Psoas muscle (tissue), 7 donors: ENCODE measurements at regions not wholly inside any gene's neighbourhood (a gene's known extent, or its start where the extent isn't known, plus 50 kb on each side); places are given as distances from the start of the nearest gene placed in this dataset.
"Not testable (repeated sequence)": the region's sequence is repeated elsewhere in the genome, so short reads cannot be mapped to it uniquely, and the experiment has no call there.

ENCODE experiments used
- ATAC-seq, 4 donors: fragments of 200-7000 bp; cut with Tn5 transposase; one replicate each; pipeline ENCODE4 v1.9.1; 2020; ENCODE audit warnings: moderate library complexity in 3 of 4, mild to moderate bottlenecking in 2 of 4
- DNase-seq, 2 donors: peaks; one replicate each; pipeline ENCODE4 v3.0.0-alpha.2; 2020
- H3K27ac ChIP-seq: fragments of 200-600 bp; one replicate; pipeline ENCODE4 v1.8.0; 2022
- H3K27me3 ChIP-seq, 3 donors: fragments of 200-600 bp in 1 of 3; one replicate each; pipeline versions ENCODE4 v1.6.1 to v1.8.0; 2013 to 2022; ENCODE audit warnings: low read length in 2 of 3, mild to moderate bottlenecking in 2 of 3, moderate library complexity in 1 of 3; ENCODE audit not compliant: insufficient read depth in 3 of 3
- H3K36me3 ChIP-seq, 2 donors: fragments of 200-600 bp in 1 of 2; one replicate each; pipeline versions ENCODE4 v1.6.1 to v1.8.0; 2013 to 2022; ENCODE audit warnings: low read depth in 1 of 2, mild to moderate bottlenecking in 1 of 2, moderate library complexity in 1 of 2; ENCODE audit not compliant: insufficient read depth in 1 of 2
- H3K4me1 ChIP-seq: fragments of 200-600 bp; one replicate; pipeline ENCODE4 v1.8.0; 2022
- H3K4me3 ChIP-seq: fragments of 200-600 bp; one replicate; pipeline ENCODE4 v1.8.0; 2022; ENCODE audit warnings: mild to moderate bottlenecking
- H3K9me3 ChIP-seq: fragments of 200-600 bp; one replicate; pipeline ENCODE4 v1.8.0; 2022
- CTCF ChIP-seq: fragments of 200-600 bp; IDR thresholded peaks from one replicate; pipeline ENCODE4 v1.8.0; 2022; ENCODE audit warnings: antibody characterized with exemption
- WGBS, 3 donors: extraction: QIAGEN DNeasy Blood & Tissue Kit; methylation state at CpG; one replicate each; pipeline versions ENCODE4 v1.1.6 to v1.1.7; 2013; 5-methylcytosine and 5-hydroxymethylcytosine counted together
- intact Hi-C, 2 donors: fragments of 100-400 bp; cut with DNase I; formaldehyde crosslinking; loops; one replicate each; pipeline versions ENCODE4 v1.11.0 to v1.14.2; 2022
- donor health status: healthy with polysubstance abuse.
- donor health status: DM: no; HTN: no; CAD: no; lungs with moderate emphysema.
- donor health status: Bipolar disorder and iron deficiency.
- donor health status: healthy.
- donor health status: DM: yes; HTN: yes; CAD: no.
- donor health status: DM: no; HTN: no; CAD: no.
- donor health status: DM: yes; HTN: yes; CAD: no.

DNA sequence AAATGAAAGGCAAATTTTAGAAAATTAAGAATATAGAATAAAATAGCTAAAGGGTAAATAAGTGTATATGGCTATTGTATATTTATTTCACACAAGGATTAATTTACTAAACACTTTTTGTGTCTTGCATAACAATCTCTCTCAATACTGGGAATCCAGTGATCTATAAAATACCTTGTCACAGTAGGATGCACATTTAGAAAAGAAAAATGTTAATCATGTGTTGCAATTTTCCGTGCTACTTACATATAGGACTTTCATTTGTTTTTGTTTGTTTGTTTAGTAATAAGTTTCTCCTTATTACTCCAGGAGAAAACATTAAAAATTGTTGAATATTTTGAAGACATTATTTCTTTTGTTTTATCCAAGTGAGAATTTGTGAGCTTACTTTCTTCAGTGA is 1533.3 kb downstream of the SLITRK5 start:
- Histone ChIP-seq H3K27me3 (no peaks in the 10 kb centered on the region), H3K4me3 (no peak overlapping the region), H3K9me3 (no peaks in the 10 kb centered on the region), H3K27ac (no peak overlapping the region), H3K4me1 (no peaks in the 10 kb centered on the region), H3K36me3 (no peaks in the 10 kb centered on the region)
- DNase-seq (no peak), ATAC-seq (no peak)
- 79 to 91% (median 82%) methylated on average over 1 of the region's 1 CpG for WGBS, 3 donors
- intact Hi-C loops = no loop called here
- no peak for TF ChIP-seq CTCF

DNA sequence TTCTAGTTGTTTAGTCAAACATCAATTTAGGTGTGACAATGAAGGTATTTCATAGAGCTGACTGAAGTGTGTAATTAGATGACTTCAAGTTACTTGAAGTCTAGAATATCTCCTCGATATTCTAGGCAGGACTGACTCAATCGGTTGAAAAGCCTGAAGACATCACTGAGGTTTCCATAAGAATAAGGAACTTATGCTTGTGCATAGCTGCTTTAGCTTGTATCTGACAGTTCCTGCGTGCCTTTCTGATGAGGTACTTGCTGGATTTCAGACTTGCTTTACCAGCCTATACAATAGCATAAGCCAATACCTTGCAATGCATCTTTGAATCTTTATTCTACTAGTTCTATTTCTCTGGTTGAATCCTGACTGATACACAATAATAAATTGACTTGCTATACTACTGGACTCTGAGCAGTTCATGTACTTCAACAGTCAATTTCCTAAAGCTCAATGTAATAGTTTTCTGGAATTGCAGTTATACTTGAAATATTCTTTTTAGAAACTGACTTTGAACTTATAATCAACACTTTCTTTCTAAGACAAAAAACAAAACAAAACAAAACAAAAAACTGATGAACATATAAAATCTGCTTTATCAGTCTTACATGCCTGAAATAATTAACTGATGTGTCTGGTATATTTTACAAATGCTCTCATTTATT is 1534.8 kb downstream of the SLITRK5 start:
- no peak for TF ChIP-seq CTCF
- ATAC-seq = no peak
- no peaks in the 10 kb centered on the region for H3K9me3 ChIP-seq
- intact Hi-C loops = no loop called here
- no peak for DNase-seq
- H3K4me3 ChIP-seq = no peak overlapping the region
- no peaks in the 10 kb centered on the region for H3K36me3 ChIP-seq
- 51 to 60% (median 52%) methylated on average over 3 of the region's 3 CpGs for WGBS, 3 donors
- H3K27me3 ChIP-seq = no peaks in the 10 kb centered on the region
- no peaks in the 10 kb centered on the region for H3K4me1 ChIP-seq
- no peak overlapping the region for H3K27ac ChIP-seq

- no peak for DNase-seq
- ATAC-seq = no peak
- H3K27ac ChIP-seq = no peak overlapping the region
- no peaks in the 10 kb centered on the region for H3K9me3 ChIP-seq
- intact Hi-C loops = no loop called here
- H3K4me1 ChIP-seq = no peaks in the 10 kb centered on the region
- WGBS, 3 donors = 90 to 95% (median 92%) methylated on average over 1 of the region's 1 CpG
- H3K4me3 ChIP-seq = no peak overlapping the region
- H3K27me3 ChIP-seq = no peaks in the 10 kb centered on the region
- no peaks in the 10 kb centered on the region for H3K36me3 ChIP-seq
- no peak for TF ChIP-seq CTCF
These were observed 1541.0 kb downstream of the SLITRK5 start for GRCh38 chr13:89212186-89212585.

DNA sequence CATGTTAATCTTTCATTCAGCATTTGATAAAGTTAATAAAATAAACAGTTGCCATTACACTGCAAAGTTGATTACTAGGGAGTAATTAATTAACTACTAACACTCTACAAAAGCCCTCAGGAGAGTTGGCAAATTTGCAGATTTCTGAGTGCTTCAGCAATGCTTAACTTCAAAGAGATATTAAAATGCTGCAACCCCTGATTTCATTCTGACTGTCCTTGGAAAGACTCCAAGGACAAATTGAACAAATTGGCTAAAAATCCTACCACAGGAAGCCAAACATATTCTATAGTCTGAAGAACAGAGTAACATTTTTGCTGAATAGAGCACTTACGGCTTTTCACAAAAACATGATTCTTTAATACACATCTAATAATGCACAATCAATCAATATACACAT is 1543.0 kb downstream of the SLITRK5 start:
- H3K4me3 ChIP-seq = no peak overlapping the region
- intact Hi-C loops = no loop called here
- no peak for TF ChIP-seq CTCF
- no peak for DNase-seq
- no peak for ATAC-seq
- no peak overlapping the region for H3K27ac ChIP-seq
- no peaks in the 10 kb centered on the region for H3K4me1 ChIP-seq
- H3K9me3 ChIP-seq = no peaks in the 10 kb centered on the region
- H3K27me3 ChIP-seq = no peaks in the 10 kb centered on the region
- 66 to 74% (median 74%) methylated on average over 1 of the region's 1 CpG for WGBS, 3 donors
- H3K36me3 ChIP-seq = no peaks in the 10 kb centered on the region

DNA sequence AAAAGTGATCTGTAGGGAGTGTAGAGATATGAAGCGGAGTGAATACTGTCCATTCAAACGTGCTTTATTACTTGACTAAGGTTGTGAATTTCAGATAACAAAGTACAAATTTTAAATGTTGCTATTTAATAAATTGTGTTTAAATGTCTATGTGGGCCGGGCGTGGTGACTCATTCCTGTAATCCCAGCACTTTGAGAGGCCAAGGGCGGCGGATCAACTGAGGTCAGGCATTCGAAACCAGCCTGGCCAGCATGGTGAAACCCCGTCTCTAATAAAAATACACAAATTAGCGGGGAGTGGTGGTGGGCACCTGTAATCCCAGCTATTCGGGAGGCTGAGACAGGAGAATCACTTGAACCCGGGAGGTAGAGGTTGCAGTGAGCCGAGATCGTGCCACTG is 1544.1 kb downstream of the SLITRK5 start:
- H3K36me3 ChIP-seq, H3K27me3 ChIP-seq, intact Hi-C loops, ATAC-seq, DNase-seq, H3K9me3 ChIP-seq, H3K4me1 ChIP-seq, H3K4me3 ChIP-seq, H3K27ac ChIP-seq: not testable (repeated sequence)
- 85 to 94% (median 89%) methylated on average over 13 of the region's 13 CpGs for WGBS, 3 donors
